GM13977 (cell line): ENCODE measurements at regions not wholly inside any gene's neighbourhood (a gene's known extent, or its start where the extent isn't known, plus 50 kb on each side); places are given as distances from the start of the nearest gene placed in this dataset.

Experiments
- DNase-seq: peaks from one replicate; pipeline ENCODE4 v3.0.0; 2012; ENCODE audit warnings: low spot score
- in situ Hi-C: fragments of 300-500 bp; cut with MboI; formaldehyde crosslinking; loops from one replicate; pipeline ENCODE4 v1.12.0; 2022; ENCODE audit warnings: low sequenced_read_pairs, low pct_unique_long_range_greater_than_20kb, mixed read lengths, inconsistent platforms; ENCODE audit not compliant: unreplicated experiment
- TF ChIP-seq, protein P1 (sequence below): IDR thresholded peaks from 2 replicates; pipeline ENCODE4 v1.5.1; 2012; ENCODE audit warnings: mild to moderate bottlenecking, control low read depth; ENCODE audit not compliant: insufficient read depth; ENCODE audit errors: extremely low read depth, missing control alignments

DNA sequence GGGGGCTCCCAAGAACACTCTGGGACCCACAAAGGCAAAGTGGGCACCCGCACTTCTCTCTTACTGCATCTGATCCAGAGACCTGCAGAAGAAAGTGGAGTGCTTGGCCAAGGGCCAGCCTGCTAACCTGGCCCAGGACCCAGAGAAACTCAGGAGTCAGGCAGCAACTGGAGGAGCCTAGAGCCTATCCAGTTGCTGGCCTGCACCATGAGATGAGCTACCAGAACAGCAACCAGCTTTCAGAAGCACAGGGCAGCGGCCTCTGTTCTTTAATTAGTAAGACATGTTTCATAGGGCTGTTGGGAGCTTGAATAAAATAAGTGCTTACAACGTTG lies 298.3 kb downstream of the GADD45G start:
- TF ChIP-seq, protein P1, sequence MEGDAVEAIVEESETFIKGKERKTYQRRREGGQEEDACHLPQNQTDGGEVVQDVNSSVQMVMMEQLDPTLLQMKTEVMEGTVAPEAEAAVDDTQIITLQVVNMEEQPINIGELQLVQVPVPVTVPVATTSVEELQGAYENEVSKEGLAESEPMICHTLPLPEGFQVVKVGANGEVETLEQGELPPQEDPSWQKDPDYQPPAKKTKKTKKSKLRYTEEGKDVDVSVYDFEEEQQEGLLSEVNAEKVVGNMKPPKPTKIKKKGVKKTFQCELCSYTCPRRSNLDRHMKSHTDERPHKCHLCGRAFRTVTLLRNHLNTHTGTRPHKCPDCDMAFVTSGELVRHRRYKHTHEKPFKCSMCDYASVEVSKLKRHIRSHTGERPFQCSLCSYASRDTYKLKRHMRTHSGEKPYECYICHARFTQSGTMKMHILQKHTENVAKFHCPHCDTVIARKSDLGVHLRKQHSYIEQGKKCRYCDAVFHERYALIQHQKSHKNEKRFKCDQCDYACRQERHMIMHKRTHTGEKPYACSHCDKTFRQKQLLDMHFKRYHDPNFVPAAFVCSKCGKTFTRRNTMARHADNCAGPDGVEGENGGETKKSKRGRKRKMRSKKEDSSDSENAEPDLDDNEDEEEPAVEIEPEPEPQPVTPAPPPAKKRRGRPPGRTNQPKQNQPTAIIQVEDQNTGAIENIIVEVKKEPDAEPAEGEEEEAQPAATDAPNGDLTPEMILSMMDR: no peak
- no peak for DNase-seq
- in situ Hi-C loops: no loop called here

DNA sequence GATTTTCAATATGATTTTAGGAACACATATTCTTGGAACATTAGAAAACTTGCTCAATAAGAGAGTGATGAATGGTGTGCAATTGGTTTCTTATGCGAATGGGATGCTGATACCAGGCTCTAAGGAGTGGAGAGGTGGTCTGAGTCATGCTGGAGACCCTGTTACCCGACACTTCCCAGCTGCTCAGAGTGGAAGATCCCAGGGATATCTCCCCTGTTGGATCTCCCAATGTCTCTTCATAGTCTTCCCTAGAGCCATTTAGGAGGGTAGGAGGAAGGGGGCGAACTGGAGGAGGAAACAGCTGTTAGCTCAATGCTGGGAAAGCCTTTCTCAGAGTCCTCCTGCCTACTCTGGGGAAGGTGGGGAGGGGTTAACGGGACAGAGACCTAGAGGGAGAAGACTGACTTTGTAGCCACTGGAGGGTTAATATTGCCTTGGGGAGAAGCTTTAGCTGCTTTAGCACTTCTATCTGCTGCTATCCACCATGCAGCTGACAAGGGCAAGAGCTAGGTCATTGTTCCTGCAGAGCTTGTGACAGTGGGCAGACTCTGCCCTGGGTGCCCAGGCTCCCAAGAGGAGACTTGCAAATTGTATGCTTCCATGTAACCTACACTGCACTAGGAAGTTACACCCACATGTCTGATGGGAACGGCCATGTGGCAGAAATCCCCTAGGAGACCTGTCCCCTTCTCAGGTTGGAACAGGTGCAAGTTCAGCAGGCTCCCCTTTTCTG lies 301.0 kb downstream of the GADD45G start:
- no peak for DNase-seq
- TF ChIP-seq, protein P1: no peak
- in situ Hi-C loops: no loop called here

DNA sequence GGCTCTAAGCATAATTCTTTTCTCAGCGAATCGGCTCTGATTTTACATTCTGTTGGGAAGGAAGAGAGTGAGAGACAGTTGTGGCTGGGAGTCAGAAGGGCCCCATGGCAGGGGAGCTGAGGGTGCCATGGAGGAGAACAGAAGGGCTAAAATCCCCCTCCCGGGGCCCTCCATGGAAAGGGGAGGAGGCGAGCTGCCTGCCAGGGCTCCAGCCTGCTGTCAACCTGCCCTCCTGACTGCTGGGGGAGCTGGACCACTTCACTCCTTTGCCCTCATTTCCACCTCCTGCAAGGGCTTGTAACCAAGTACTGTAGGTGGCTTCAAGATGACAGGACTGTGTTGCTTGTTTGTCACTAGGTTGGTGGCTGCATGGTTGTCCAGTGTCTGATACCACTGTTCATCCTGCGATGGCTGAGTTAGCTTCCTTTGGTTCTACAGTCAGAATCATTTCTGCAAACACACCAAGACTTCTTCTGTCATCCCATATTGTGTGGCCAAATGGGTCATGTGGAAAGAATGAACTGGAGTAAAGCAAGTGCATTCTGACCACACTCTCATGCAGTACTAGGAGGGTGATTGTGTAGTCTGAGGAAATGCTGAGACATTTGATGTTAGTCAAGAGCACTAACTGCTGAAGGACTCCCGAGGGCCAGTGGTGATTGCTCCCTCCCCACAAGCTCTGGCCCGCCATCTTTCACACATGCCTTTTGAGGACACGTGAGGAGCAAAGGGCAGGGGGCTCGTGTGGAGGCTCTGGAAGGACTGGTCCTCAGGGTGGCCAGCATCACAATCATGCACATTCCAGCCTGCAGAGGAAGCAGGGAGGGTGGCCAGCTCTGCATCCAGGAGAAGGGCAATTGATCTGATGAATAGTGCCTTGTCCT lies 307.2 kb downstream of the GADD45G start:
- DNase-seq: no peak
- TF ChIP-seq, protein P1: no peak
- in situ Hi-C loops: no loop called here

DNA sequence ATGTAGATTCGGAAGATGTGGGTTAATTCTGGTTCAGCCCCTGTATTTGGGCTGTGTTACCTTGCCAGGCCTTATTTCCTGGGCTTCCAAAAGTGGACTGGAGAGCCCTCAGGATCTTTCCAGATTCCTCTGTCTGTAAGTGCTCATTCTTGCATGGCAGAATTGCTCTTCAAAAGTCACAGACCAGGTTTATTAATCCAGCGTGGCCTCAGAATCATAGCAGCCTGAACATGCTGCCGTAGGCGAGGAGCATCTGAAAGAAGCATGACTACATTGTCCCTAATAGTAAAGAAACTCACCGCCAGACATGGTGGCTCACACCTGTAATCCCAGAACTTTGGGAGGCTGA lies 307.8 kb downstream of the GADD45G start:
- in situ Hi-C loops: no loop called here
- no peak for DNase-seq
- TF ChIP-seq, protein P1: no peak

GRCh38 chr9:89915187-89915586 lies 310.4 kb downstream of the GADD45G start:
- TF ChIP-seq, protein P1: no peak
- in situ Hi-C loops: no loop called here
- DNase-seq: no peak

DNA sequence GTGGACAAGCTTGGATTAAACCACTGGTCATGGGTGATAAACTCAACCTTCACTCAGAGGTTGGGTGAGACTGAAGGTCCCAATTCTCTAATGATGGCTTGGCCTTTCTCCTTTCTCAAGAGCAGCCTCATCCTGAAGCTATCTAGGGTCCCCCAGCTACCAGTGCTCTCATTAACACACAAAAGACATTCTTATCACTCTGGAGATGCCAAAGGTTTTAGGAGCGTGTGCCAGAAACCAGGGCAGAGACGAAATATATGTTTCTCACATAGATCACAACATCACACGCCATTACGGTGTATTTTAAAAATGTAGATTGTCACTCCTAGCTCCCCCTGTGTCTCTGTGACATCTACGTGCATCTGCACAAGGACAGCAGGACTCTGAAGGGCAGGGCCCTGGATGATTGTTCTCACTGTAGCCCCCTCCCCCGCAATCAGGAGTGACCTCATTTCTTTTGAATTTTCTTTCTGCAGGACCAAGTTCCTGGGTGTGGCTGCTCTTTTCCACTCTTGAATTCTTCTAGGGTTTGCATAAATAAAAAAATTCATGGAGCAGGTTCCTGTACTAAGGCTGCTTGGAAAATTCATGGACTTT lies 311.3 kb downstream of the GADD45G start:
- in situ Hi-C loops: no loop called here
- TF ChIP-seq, protein P1: no peak
- no peak for DNase-seq
